B cell (primary cell): ENCODE measurements at regions not wholly inside any gene's neighbourhood (a gene's known extent, or its start where the extent isn't known, plus 50 kb on each side); places are given as distances from the start of the nearest gene placed in this dataset.

Source experiments
- ATAC-seq: fragments of 200-7000 bp; cut with Tn5 transposase; one replicate; pipeline ENCODE4 v1.10.0; 2021; ENCODE audit warnings: low read depth, mild to moderate bottlenecking, moderate number of reproducible peaks, moderate library complexity
- CTCF ChIA-PET: fragments of 350-600 bp; sonication (Branson Sonifier 250); formaldehyde crosslinking; loops from one replicate; lab custom pipeline; 2021; ENCODE audit warnings: antibody characterized with exemption, inconsistent platforms; lab: Charles Lee
- POLR2A ChIA-PET: fragments of 350-600 bp; sonication (Branson Sonifier 250); formaldehyde crosslinking; loops from one replicate; lab custom pipeline; 2021; ENCODE audit warnings: antibody characterized with exemption; lab: Charles Lee
- DNase-seq: peaks from one replicate; pipeline ENCODE4 v3.0.0; 2013
- H2AFZ ChIP-seq: 2 replicates; pipeline ENCODE4 v1.6.1; 2012; ENCODE audit warnings: mild to moderate bottlenecking, low read depth, low read length; ENCODE audit not compliant: insufficient read depth, poor library complexity, severe bottlenecking
- H3K27ac ChIP-seq, 2 donors: 1 replicate in 1 of 2; 2 replicates in 1 of 2; pipeline ENCODE4 v1.5.1; 2012 to 2013; ENCODE audit warnings: low read length in 2 of 2, mild to moderate bottlenecking in 2 of 2, moderate library complexity in 1 of 2
- H3K27me3 ChIP-seq, 4 experiments: fragments of 200-600 bp in 1 of 4; sonication (generic) in 1 of 4; replicated peaks in 1 of 4; 1 replicate in 2 of 4; 2 replicates in 2 of 4; pipeline versions ENCODE4 v1.6.1 to v1.7.0; 2013 to 2016; ENCODE audit warnings: low read length in 3 of 4, mild to moderate bottlenecking in 2 of 4, mixed read lengths in 1 of 4, moderate library complexity in 1 of 4; ENCODE audit not compliant: insufficient read depth in 4 of 4, control insufficient read depth in 3 of 4; ENCODE audit errors: control extremely low read depth in 1 of 4
- H3K36me3 ChIP-seq, 2 experiments: replicated peaks in 1 of 2; 1 replicate in 1 of 2; 2 replicates in 1 of 2; pipeline versions ENCODE4 v1.6.1 to v1.7.1; 2013; ENCODE audit warnings: low read length in 1 of 2; ENCODE audit not compliant: insufficient read depth in 2 of 2, control insufficient read depth in 1 of 2; ENCODE audit errors: control extremely low read depth in 1 of 2, extremely low read depth in 1 of 2
- H3K4me1 ChIP-seq, 2 donors: fragments of 200-600 bp in 1 of 2; sonication (generic) in 1 of 2; 1 replicate in 1 of 2; 2 replicates in 1 of 2; pipeline versions ENCODE4 v1.5.1 to v1.6.1; 2013 to 2017; ENCODE audit warnings: low read length in 2 of 2; ENCODE audit not compliant: control insufficient read depth in 2 of 2, insufficient read depth in 2 of 2
- H3K4me2 ChIP-seq: replicated peaks from 2 replicates; pipeline ENCODE3; 2012; ENCODE audit warnings: mild to moderate bottlenecking, low read depth, low read length; ENCODE audit not compliant: poor library complexity, severe bottlenecking
- H3K4me3 ChIP-seq, 5 experiments: fragments of 200-600 bp in 1 of 5; sonication (generic) in 1 of 5; 1 replicate in 3 of 5; 2 replicates in 2 of 5; pipeline versions ENCODE4 v1.5.1 to v1.7.0; 2011 to 2016; ENCODE audit warnings: low read length in 4 of 5, mild to moderate bottlenecking in 4 of 5, low read depth in 2 of 5, control low read depth in 1 of 5, moderate library complexity in 1 of 5; ENCODE audit not compliant: insufficient read depth in 1 of 5; ENCODE audit errors: control extremely low read depth in 1 of 5, extremely low read depth in 1 of 5
- H3K79me2 ChIP-seq: fragments of 200-600 bp; sonication (generic); one replicate; pipeline ENCODE4 v1.6.0; 2016; ENCODE audit warnings: low read length; ENCODE audit not compliant: control insufficient read depth, insufficient read depth
- H3K9ac ChIP-seq: fragments of 200-600 bp; sonication (generic); 2 replicates; pipeline ENCODE4 v1.6.1; 2017; ENCODE audit warnings: mild to moderate bottlenecking, low read length, moderate library complexity
- H3K9me3 ChIP-seq, 3 donors: one replicate each; pipeline versions ENCODE4 v1.6.1 to v1.7.1; 2013; ENCODE audit warnings: low read length in 2 of 3; ENCODE audit not compliant: control insufficient read depth in 2 of 3, insufficient read depth in 1 of 3; ENCODE audit errors: control extremely low read depth in 1 of 3
- H4K20me1 ChIP-seq: 2 replicates; pipeline ENCODE4 v1.6.0; 2012; ENCODE audit warnings: mild to moderate bottlenecking, low read length; ENCODE audit not compliant: insufficient read depth, control insufficient read depth, poor library complexity, severe bottlenecking
- H3K27ac Mint-ChIP-seq: one replicate; pipeline ENCODE4 v1.8.0; 2021; ENCODE audit warnings: mixed read lengths
- H3K27me3 Mint-ChIP-seq: one replicate; pipeline ENCODE4 v1.8.0; 2021; ENCODE audit warnings: mixed read lengths
- H3K4me1 Mint-ChIP-seq: one replicate; pipeline ENCODE4 v1.8.0; 2021; ENCODE audit warnings: mixed read lengths
- H3K4me3 Mint-ChIP-seq: one replicate; pipeline ENCODE4 v1.8.0; 2021; ENCODE audit warnings: mixed read lengths
- H3K9me3 Mint-ChIP-seq: one replicate; pipeline ENCODE4 v1.8.0; 2022; ENCODE audit warnings: mixed read lengths; ENCODE audit not compliant: insufficient read depth
- CTCF ChIP-seq: fragments of 200-600 bp; IDR thresholded peaks from one replicate; pipeline ENCODE4 v1.8.0; 2022; ENCODE audit warnings: antibody characterized with exemption, mild to moderate bottlenecking
- EZH2 ChIP-seq: IDR thresholded peaks from 2 replicates; pipeline ENCODE4 v1.6.1; 2012; ENCODE audit warnings: borderline replicate concordance, low read depth, mild to moderate bottlenecking, moderate library complexity, low read length; ENCODE audit not compliant: insufficient read depth, poor library complexity, severe bottlenecking
- WGBS: methylation state at CpG from one replicate; pipeline ENCODE4 v1.1.5; 2013; ENCODE audit warnings: missing lambda C conversion rate; ENCODE audit not compliant: insufficient coverage; 5-methylcytosine and 5-hydroxymethylcytosine counted together
- intact Hi-C: fragments of 100-400 bp; cut with micrococcal nuclease; formaldehyde crosslinking; loops from one replicate; pipeline ENCODE4 v1.10.0; 2022

DNA sequence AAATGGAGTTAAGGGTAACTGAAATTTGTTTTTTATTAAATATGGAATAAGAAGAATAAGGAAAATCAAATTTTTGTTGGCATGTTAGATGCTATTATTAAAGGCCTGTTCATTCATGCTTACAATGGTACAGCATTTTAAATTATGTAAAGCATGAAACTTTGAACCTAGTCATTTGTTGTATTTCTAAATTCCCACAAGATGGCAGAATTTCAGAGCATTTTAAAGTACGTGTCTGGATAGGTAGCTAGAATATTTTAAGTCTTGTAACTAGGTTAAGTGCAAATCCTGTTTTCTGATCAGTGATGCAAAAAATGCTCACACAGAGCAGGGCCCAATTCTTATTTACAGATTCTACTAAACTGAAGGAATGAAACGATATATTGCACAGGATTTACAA, 585.6 kb upstream of the MIS18BP1 start:
- H3K27ac ChIP-seq: no peak overlapping the region
- no peak overlapping the region for H3K4me3 ChIP-seq
- H3K9me3 Mint-ChIP-seq: peaks cover 2% of the 10 kb centered on the region
- no peaks in the 10 kb centered on the region for H3K4me1 Mint-ChIP-seq
- ChIA-PET CTCF (no interaction called here), POLR2A (no interaction called here)
- intact Hi-C loops: no loop called here
- no peak overlapping the region for H3K9ac ChIP-seq
- DNase-seq (no peak), ATAC-seq (no peak)
- no peak overlapping the region for H2AFZ ChIP-seq
- H3K27ac Mint-ChIP-seq: no peak overlapping the region
- no peak overlapping the region for H3K4me2 ChIP-seq
- H4K20me1 ChIP-seq: no peaks in the 10 kb centered on the region
- TF ChIP-seq EZH2: no peak
- TF ChIP-seq CTCF: no peak
- no peaks in the 10 kb centered on the region for H3K79me2 ChIP-seq
- no peaks in the 10 kb centered on the region for H3K27me3 ChIP-seq
- no CpG with 5 or more reads among the region's 2 CpGs for WGBS
- no peaks in the 10 kb centered on the region for H3K36me3 ChIP-seq
- H3K4me3 Mint-ChIP-seq: no peak overlapping the region
- no peaks in the 10 kb centered on the region for H3K4me1 ChIP-seq
- peaks cover 0 to 4% (median 0%) of the 10 kb centered on the region in 3 donors for H3K9me3 ChIP-seq
- H3K27me3 Mint-ChIP-seq: no peaks in the 10 kb centered on the region

GRCh38 chr14:45819107-45819506, 566.1 kb upstream of the MIS18BP1 start:
- ATAC-seq: no peak
- Mint-ChIP-seq H3K27ac (no peak overlapping the region), H3K4me1 (no peaks in the 10 kb centered on the region), H3K4me3 (no peak overlapping the region), H3K9me3 (no peaks in the 10 kb centered on the region), H3K27me3 (no peaks in the 10 kb centered on the region)
- no peak for DNase-seq
- CTCF ChIA-PET: no interaction called here
- no peaks in the 10 kb centered on the region for H3K27me3 ChIP-seq
- WGBS: no CpG with 5 or more reads among the region's 2 CpGs
- H3K9me3 ChIP-seq: peaks cover 0 to 2% (median 0%) of the 10 kb centered on the region in 3 donors
- H3K27ac ChIP-seq: no peak overlapping the region
- H3K4me3 ChIP-seq: no peak overlapping the region
- TF ChIP-seq EZH2 (no peak), CTCF (no peak)
- POLR2A ChIA-PET: no interaction called here
- intact Hi-C loops: no loop called here
- H4K20me1 ChIP-seq: no peaks in the 10 kb centered on the region
- H3K36me3 ChIP-seq: no peaks in the 10 kb centered on the region
- H3K9ac ChIP-seq: no peak overlapping the region
- no peaks in the 10 kb centered on the region for H3K79me2 ChIP-seq
- H2AFZ ChIP-seq: no peak overlapping the region
- H3K4me1 ChIP-seq: no peaks in the 10 kb centered on the region
- H3K4me2 ChIP-seq: no peak overlapping the region
